ENCODE measurements at regions not wholly inside any gene's neighbourhood (a gene's known extent, or its start where the extent isn't known, plus 50 kb on each side); places are given as distances from the start of the nearest gene placed in this dataset.

DNA sequence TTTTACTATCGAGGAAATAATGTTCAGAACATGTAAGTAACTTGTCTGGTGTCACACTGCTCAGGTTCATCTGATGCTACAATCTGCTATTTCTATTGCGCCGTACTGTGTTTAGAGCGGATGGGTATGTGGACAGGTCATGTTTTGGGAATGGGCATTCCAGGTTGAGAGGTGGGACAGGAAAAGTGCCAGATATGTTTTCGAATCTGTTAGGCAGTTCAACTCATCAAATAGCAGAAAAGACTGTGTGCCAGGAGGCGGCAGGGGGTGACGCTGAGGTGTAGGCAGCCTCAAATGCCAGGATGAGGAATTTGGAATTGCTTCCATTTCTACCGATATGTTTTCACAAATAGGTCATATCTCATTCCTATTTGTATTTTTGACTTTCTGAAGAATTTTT lies 123.8 kb downstream of the HRH4 start:
- ChIA-PET CTCF (no interaction called here), POLR2A (no interaction called here)
- no peak overlapping the region for H3K4me3 Mint-ChIP-seq
- Histone ChIP-seq H3K4me3 (ENCODE audit: low read length) (no peak overlapping the region), H3K4me1 (ENCODE audit: insufficient read depth, low read length) (no peaks in the 10 kb centered on the region), H3K27ac (ENCODE audit: low read depth, low read length) (no peak overlapping the region), H3K27me3 (ENCODE audit: insufficient read depth, low read length, poor library complexity, severe bottlenecking) (peaks cover 5% of the 10 kb centered on the region), H3K36me3 (ENCODE audit: insufficient read depth, low read length) (no peaks in the 10 kb centered on the region), H3K9me3 (ENCODE audit: low read length) (no peaks in the 10 kb centered on the region)
- H3K4me1 Mint-ChIP-seq: no peaks in the 10 kb centered on the region
- DNase-seq: no peak
- no peak overlapping the region for H3K27ac Mint-ChIP-seq
- H3K27me3 Mint-ChIP-seq: peaks cover 11 to 26% of the 10 kb centered on the region in 2 donors
- H3K36me3 Mint-ChIP-seq: no peaks in the 10 kb centered on the region
- H3K9me3 Mint-ChIP-seq: no peaks in the 10 kb centered on the region

DNA sequence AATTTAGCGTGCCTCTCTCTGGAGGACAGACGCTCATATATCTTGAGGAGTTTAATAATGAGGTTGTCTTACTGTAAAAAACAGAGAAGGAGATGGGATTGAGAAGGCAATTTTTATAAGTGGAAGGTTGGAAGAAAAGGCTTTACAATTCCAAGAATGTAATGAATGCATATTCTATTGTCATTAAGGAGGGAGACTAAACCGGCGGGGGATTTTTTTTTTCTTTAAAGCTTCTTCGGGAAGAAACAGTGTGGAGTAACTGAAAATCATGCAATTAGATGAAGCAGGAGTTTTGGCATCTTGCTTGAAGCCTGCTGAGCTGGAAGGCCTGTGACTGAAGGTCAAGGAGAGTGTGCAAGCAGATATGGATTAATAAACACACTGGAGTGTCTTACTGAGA lies 124.4 kb downstream of the HRH4 start:
- Mint-ChIP-seq H3K9me3 (no peaks in the 10 kb centered on the region), H3K27me3 (peaks cover 11 to 26% of the 10 kb centered on the region in 2 donors), H3K4me3 (no peak overlapping the region), H3K4me1 (no peaks in the 10 kb centered on the region), H3K36me3 (no peaks in the 10 kb centered on the region), H3K27ac (no peak overlapping the region)
- Histone ChIP-seq H3K36me3 (ENCODE audit: insufficient read depth, low read length) (no peaks in the 10 kb centered on the region), H3K4me1 (ENCODE audit: insufficient read depth, low read length) (no peaks in the 10 kb centered on the region), H3K27me3 (ENCODE audit: insufficient read depth, low read length, poor library complexity, severe bottlenecking) (peaks cover 5% of the 10 kb centered on the region), H3K27ac (ENCODE audit: low read depth, low read length) (no peak overlapping the region), H3K4me3 (ENCODE audit: low read length) (no peak overlapping the region), H3K9me3 (ENCODE audit: low read length) (no peaks in the 10 kb centered on the region)
- POLR2A ChIA-PET: no interaction called here
- no peak for DNase-seq
- CTCF ChIA-PET: no interaction called here

DNA sequence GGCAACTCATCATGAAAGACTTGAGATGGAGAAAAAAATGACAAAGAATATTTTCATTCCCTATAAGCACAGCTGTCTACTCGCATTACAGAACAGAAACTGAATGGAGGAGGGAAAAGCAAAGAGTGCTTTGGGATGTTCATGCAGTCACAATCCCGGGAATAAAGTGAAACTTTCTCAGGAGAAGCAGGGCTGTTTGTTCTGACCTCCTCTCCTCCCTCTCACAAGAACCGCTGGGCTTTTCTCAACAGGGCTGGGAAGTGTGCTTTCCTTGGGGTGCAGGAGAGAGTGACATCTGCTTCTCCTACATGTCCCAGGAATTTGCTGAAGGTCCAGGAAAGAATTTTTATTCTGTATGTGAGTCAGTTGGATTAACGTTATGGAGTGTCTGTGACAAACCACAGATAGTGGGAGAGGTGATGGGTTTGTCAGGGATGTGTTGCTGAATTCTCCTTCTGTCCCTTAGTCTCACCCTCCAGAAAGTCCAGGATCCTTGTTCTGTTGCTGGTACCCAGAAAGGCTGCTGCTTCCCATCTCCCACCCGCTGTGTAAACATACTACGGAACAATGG lies 125.6 kb downstream of the HRH4 start:
- H3K27me3 Mint-ChIP-seq: peaks cover 11 to 26% of the 10 kb centered on the region in 2 donors

DNA sequence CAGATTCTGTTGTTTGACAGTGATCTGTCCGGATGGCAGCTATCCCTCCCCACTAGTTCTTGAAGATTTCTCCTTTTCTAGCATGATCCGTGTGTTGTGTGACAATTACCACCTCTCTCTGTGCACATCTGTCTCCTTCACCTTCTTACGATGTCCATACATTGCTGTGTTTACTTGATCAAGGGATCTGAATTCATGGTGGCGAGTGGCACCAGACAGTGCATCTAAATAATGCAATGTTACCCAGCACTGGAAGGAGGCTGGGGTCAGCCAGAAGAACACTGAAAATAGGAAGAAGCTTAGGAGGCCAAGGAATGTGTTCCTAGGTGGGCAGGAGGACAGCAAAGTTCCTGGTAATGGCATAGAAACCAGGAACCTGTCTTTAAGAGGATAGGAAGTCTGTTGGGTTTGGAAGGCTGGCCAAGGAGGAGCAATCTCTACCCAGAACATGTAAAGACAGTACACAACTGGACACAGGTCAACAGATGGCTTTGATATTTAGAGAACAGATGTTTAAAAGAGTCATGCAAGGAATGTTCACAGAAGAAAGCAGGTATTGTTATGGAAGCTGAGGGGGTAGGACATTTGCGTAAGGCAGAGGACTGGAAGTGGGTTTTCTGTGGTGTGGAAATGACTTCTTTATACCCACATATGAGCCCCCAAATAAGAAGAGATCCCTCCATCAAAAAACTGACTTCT lies 126.4 kb downstream of the HRH4 start:
- Mint-ChIP-seq H3K4me1 (no peaks in the 10 kb centered on the region), H3K36me3 (no peaks in the 10 kb centered on the region), H3K27me3 (peaks cover 8 to 26% of the 10 kb centered on the region in 2 donors), H3K27ac (no peak overlapping the region), H3K4me3 (no peak overlapping the region), H3K9me3 (no peaks in the 10 kb centered on the region)
- peaks cover 5% of the 10 kb centered on the region for H3K27me3 ChIP-seq (ENCODE audit: insufficient read depth, low read length, poor library complexity, severe bottlenecking)
- H3K4me3 ChIP-seq (ENCODE audit: low read length): no peak overlapping the region
- no peaks in the 10 kb centered on the region for H3K4me1 ChIP-seq (ENCODE audit: insufficient read depth, low read length)
- H3K9me3 ChIP-seq (ENCODE audit: low read length): no peaks in the 10 kb centered on the region
- H3K36me3 ChIP-seq (ENCODE audit: insufficient read depth, low read length): no peaks in the 10 kb centered on the region
- no peak overlapping the region for H3K27ac ChIP-seq (ENCODE audit: low read depth, low read length)
- CTCF ChIA-PET: no interaction called here
- POLR2A ChIA-PET: no interaction called here
- DNase-seq: no peak

More for the DNA sequence above, 125.6 kb downstream of the HRH4 start:
- CTCF ChIA-PET: no interaction called here
- no peaks in the 10 kb centered on the region for H3K36me3 Mint-ChIP-seq
- H3K4me1 Mint-ChIP-seq: no peaks in the 10 kb centered on the region
- H3K27ac Mint-ChIP-seq: no peak overlapping the region
- no peaks in the 10 kb centered on the region for H3K4me1 ChIP-seq (ENCODE audit: insufficient read depth, low read length)
- H3K9me3 Mint-ChIP-seq: no peaks in the 10 kb centered on the region
- H3K4me3 Mint-ChIP-seq: no peak overlapping the region
- no peak for DNase-seq
- POLR2A ChIA-PET: no interaction called here
- peaks cover 5% of the 10 kb centered on the region for H3K27me3 ChIP-seq (ENCODE audit: insufficient read depth, low read length, poor library complexity, severe bottlenecking)
- H3K36me3 ChIP-seq (ENCODE audit: insufficient read depth, low read length): no peaks in the 10 kb centered on the region
- no peak overlapping the region for H3K4me3 ChIP-seq (ENCODE audit: low read length)
- H3K27ac ChIP-seq (ENCODE audit: low read depth, low read length): no peak overlapping the region
- no peaks in the 10 kb centered on the region for H3K9me3 ChIP-seq (ENCODE audit: low read length)

GRCh38 chr18:24588440-24588839 lies 128.0 kb downstream of the HRH4 start:
- Mint-ChIP-seq H3K4me1 (no peaks in the 10 kb centered on the region), H3K4me3 (no peak overlapping the region), H3K9me3 (no peaks in the 10 kb centered on the region), H3K27me3 (peaks cover 5 to 21% of the 10 kb centered on the region in 2 donors), H3K27ac (no peak overlapping the region), H3K36me3 (no peaks in the 10 kb centered on the region)
- H3K27me3 ChIP-seq (ENCODE audit: insufficient read depth, low read length, poor library complexity, severe bottlenecking): peaks cover 5% of the 10 kb centered on the region
- H3K36me3 ChIP-seq (ENCODE audit: insufficient read depth, low read length): no peaks in the 10 kb centered on the region
- no peak overlapping the region for H3K4me3 ChIP-seq (ENCODE audit: low read length)
- no peaks in the 10 kb centered on the region for H3K9me3 ChIP-seq (ENCODE audit: low read length)
- no peaks in the 10 kb centered on the region for H3K4me1 ChIP-seq (ENCODE audit: insufficient read depth, low read length)
- ChIA-PET POLR2A (no interaction called here), CTCF (interaction anchor here (1.0 kb wide), 1 partner anchor 10 kb away, joined by 3 read pairs; no protein-coding TSS in a partner anchor)
- DNase-seq: no peak
- H3K27ac ChIP-seq (ENCODE audit: low read depth, low read length): no peak overlapping the region

GRCh38 chr18:24590946-24591345 lies 130.5 kb downstream of the HRH4 start:
- Histone ChIP-seq H3K36me3 (ENCODE audit: insufficient read depth, low read length) (no peaks in the 10 kb centered on the region), H3K4me1 (ENCODE audit: insufficient read depth, low read length) (no peaks in the 10 kb centered on the region), H3K27ac (ENCODE audit: low read depth, low read length) (no peak overlapping the region), H3K9me3 (ENCODE audit: low read length) (no peaks in the 10 kb centered on the region), H3K4me3 (ENCODE audit: low read length) (no peak overlapping the region), H3K27me3 (ENCODE audit: insufficient read depth, low read length, poor library complexity, severe bottlenecking) (peaks cover 4% of the 10 kb centered on the region)
- Mint-ChIP-seq H3K27me3 (peaks cover 7 to 8% of the 10 kb centered on the region in 2 donors), H3K4me3 (no peak overlapping the region), H3K9me3 (no peaks in the 10 kb centered on the region), H3K36me3 (no peaks in the 10 kb centered on the region), H3K4me1 (no peaks in the 10 kb centered on the region), H3K27ac (no peak overlapping the region)
- ChIA-PET CTCF (interaction anchor here (1.0 kb wide), 1 partner anchor 14 kb away, joined by 3 read pairs; no protein-coding TSS in a partner anchor), POLR2A (no interaction called here)
- DNase-seq: no peak

GRCh38 chr18:24593401-24593800 lies 133.0 kb downstream of the HRH4 start:
- Mint-ChIP-seq H3K27ac (no peak overlapping the region), H3K27me3 (peaks cover 3 to 6% of the 10 kb centered on the region in 2 donors), H3K4me3 (no peak overlapping the region), H3K4me1 (no peaks in the 10 kb centered on the region), H3K9me3 (no peaks in the 10 kb centered on the region), H3K36me3 (no peaks in the 10 kb centered on the region)
- Histone ChIP-seq H3K36me3 (ENCODE audit: insufficient read depth, low read length) (no peaks in the 10 kb centered on the region), H3K4me1 (ENCODE audit: insufficient read depth, low read length) (no peaks in the 10 kb centered on the region), H3K27me3 (ENCODE audit: insufficient read depth, low read length, poor library complexity, severe bottlenecking) (no peaks in the 10 kb centered on the region), H3K4me3 (ENCODE audit: low read length) (no peak overlapping the region), H3K27ac (ENCODE audit: low read depth, low read length) (no peak overlapping the region), H3K9me3 (ENCODE audit: low read length) (no peaks in the 10 kb centered on the region)
- POLR2A ChIA-PET: no interaction called here
- DNase-seq: no peak
- CTCF ChIA-PET: no interaction called here

DNA sequence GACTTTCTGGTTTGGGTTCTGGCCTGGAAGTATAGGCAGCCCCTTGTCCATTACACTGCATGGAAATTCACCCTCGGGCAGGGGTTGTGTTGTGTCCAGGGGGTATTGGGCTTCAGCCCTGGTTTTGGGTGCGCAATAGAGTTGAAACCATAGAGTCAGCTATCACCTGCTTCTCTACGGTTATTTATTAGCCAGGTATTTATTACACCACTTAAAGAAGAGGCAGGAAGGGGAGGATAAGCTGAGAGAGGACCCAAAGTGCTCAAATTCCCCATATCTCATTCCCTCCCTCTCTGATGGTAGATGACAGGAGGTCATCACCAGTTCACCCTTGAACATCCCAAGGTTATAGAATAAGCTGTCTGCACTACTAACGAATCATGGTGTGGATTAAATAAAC lies 133.4 kb downstream of the HRH4 start:
- Mint-ChIP-seq H3K4me3 (no peak overlapping the region), H3K36me3 (no peaks in the 10 kb centered on the region), H3K27ac (no peak overlapping the region), H3K4me1 (no peaks in the 10 kb centered on the region), H3K9me3 (no peaks in the 10 kb centered on the region), H3K27me3 (peaks cover 3 to 10% of the 10 kb centered on the region in 2 donors)
- no peak for DNase-seq
- Histone ChIP-seq H3K27me3 (ENCODE audit: insufficient read depth, low read length, poor library complexity, severe bottlenecking) (no peaks in the 10 kb centered on the region), H3K9me3 (ENCODE audit: low read length) (no peaks in the 10 kb centered on the region), H3K36me3 (ENCODE audit: insufficient read depth, low read length) (no peaks in the 10 kb centered on the region), H3K4me3 (ENCODE audit: low read length) (no peak overlapping the region), H3K4me1 (ENCODE audit: insufficient read depth, low read length) (no peaks in the 10 kb centered on the region), H3K27ac (ENCODE audit: low read depth, low read length) (no peak overlapping the region)
- ChIA-PET CTCF (no interaction called here), POLR2A (no interaction called here)

Data from CD8-positive, alpha-beta memory T cell (primary cell).